ENCODE measurements at regions not wholly inside any gene's neighbourhood (a gene's known extent, or its start where the extent isn't known, plus 50 kb on each side); places are given as distances from the start of the nearest gene placed in this dataset.

DNA sequence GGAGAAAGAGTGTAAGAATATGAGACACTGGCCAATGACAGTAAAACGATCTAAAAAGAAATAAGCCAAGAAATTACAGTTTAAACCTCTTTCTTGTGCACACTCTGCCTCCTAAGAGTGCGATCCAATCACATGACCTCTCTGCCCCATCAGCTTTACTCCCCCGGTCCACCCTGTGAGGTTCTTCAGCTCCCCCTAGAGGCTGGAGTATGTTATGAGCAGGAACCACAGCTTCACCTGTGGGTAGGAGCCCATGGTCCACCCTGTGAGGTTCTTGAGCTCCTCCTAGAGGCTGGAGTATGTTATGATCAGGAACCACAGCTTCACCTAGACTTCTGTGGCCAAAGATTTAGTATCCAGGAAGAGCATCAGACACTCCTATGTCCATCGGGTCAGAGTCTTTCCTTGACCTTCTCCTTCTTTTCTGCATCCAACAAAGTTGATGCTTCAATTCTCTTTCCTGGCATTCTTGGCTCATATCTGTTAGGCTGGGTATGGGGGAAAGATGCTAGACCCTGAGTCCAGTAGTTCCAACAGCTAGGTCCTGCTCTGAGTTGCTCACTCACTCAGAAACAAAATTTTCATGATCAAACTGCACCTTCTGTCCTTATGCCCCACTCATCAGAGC lies 164.0 kb downstream of the MINAR1 start:
- Mint-ChIP-seq H3K4me3 (no peak overlapping the region), H3K9me3 (peaks cover 0 to 3% (median 0%) of the 10 kb centered on the region in 7 donors), H3K27ac (no peak overlapping the region), H3K27me3 (peaks cover 12% of the 10 kb centered on the region), H3K4me1 (no peaks in the 10 kb centered on the region), H3K36me3 (peaks cover 3% of the 10 kb centered on the region)
- no peaks in the 10 kb centered on the region for H3K9me3 ChIP-seq (ENCODE audit: control insufficient read depth in 2 of 2, low read length in 2 of 2)
- no peaks in the 10 kb centered on the region for H3K36me3 ChIP-seq (ENCODE audit: control insufficient read depth, insufficient read depth, low read length)
- H3K27me3 ChIP-seq (ENCODE audit: control insufficient read depth, insufficient read depth, low read length): peaks cover 3% of the 10 kb centered on the region
- H3K27ac ChIP-seq (ENCODE audit: insufficient read depth, low read length, poor library complexity, severe bottlenecking): no peak overlapping the region
- H3K4me3 ChIP-seq (ENCODE audit: low read depth, low read length): no peak overlapping the region
- H3K4me1 ChIP-seq (ENCODE audit: control insufficient read depth, insufficient read depth, low read length, poor library complexity, severe bottlenecking): no peaks in the 10 kb centered on the region
- peak in 2 of 3 donors; percentile 10 to 80 for DNase-seq
- ATAC-seq (ENCODE audit: low read depth in 2 of 2): peak; percentile 37 to 39

DNA sequence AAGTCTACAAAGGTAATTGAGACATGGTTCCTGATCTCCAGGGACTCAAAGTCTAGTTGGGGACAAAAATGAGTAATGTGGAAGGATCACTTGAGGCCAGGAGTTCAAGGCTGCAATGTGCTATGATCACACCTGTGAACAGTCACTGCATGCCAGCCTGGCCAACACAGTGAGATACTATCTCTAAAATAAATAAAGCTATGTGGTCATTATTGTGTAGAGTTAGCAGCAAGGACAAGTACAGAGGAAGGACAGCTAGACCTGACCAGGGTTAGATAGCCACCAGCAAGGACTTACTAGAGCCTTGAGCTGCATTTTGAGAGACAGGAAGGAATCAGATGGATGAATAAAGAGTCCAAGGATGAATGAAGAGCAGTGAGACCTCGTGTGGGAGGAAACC lies 166.5 kb downstream of the MINAR1 start:
- Mint-ChIP-seq H3K27me3 (peaks cover 12% of the 10 kb centered on the region), H3K27ac (no peak overlapping the region), H3K36me3 (peaks cover 3% of the 10 kb centered on the region), H3K4me3 (no peak overlapping the region), H3K9me3 (peaks cover 0 to 3% (median 0%) of the 10 kb centered on the region in 7 donors), H3K4me1 (no peaks in the 10 kb centered on the region)
- Histone ChIP-seq H3K9me3 (ENCODE audit: control insufficient read depth in 2 of 2, low read length in 2 of 2) (no peaks in the 10 kb centered on the region), H3K4me1 (ENCODE audit: control insufficient read depth, insufficient read depth, low read length, poor library complexity, severe bottlenecking) (no peaks in the 10 kb centered on the region), H3K27ac (ENCODE audit: insufficient read depth, low read length, poor library complexity, severe bottlenecking) (no peak overlapping the region), H3K4me3 (ENCODE audit: low read depth, low read length) (no peak overlapping the region), H3K36me3 (ENCODE audit: control insufficient read depth, insufficient read depth, low read length) (no peaks in the 10 kb centered on the region), H3K27me3 (ENCODE audit: control insufficient read depth, insufficient read depth, low read length) (peaks cover 3% of the 10 kb centered on the region)
- no peak for DNase-seq
- no peak for ATAC-seq (ENCODE audit: low read depth in 2 of 2)

DNA sequence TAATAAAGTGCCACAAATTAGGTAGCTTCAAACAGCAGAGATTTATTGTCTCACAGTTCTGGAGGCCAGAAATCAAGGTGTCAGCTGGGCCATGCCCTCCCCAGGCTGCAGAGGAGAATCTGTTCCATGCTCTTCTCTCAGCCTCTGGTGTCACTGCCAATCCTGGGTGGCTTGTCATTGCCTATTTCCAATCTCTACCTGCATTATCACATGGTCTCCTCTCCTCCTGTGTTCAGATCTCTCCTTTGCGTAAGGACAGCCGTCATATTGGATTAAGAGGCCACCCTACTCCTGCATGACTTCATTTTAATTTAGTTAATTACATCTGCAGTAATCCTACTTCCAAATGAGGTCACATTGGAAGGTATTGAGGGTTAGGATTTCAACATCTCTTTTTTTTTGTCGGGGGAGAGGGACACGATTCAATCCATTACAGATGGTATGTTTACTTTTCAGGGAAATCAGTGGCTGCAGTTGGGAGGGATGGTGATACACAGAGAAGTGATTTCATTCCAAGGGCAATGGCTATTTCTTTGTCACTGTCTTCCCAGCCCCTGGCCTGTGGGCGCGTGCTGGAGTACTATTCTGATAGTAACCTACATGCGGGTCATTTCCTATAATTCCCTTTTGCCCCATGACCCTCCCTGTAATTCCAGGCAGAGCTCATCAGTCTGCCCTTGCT lies 169.4 kb downstream of the MINAR1 start:
- ATAC-seq (ENCODE audit: low read depth in 2 of 2) (no peak), DNase-seq (no peak)
- Mint-ChIP-seq H3K36me3 (peaks cover 3% of the 10 kb centered on the region), H3K4me3 (no peak overlapping the region), H3K27me3 (peaks cover 8% of the 10 kb centered on the region), H3K9me3 (peaks cover 0 to 3% (median 0%) of the 10 kb centered on the region in 7 donors), H3K4me1 (no peaks in the 10 kb centered on the region), H3K27ac (no peak overlapping the region)
- Histone ChIP-seq H3K4me3 (ENCODE audit: low read depth, low read length) (no peak overlapping the region), H3K4me1 (ENCODE audit: control insufficient read depth, insufficient read depth, low read length, poor library complexity, severe bottlenecking) (no peaks in the 10 kb centered on the region), H3K36me3 (ENCODE audit: control insufficient read depth, insufficient read depth, low read length) (no peaks in the 10 kb centered on the region), H3K27ac (ENCODE audit: insufficient read depth, low read length, poor library complexity, severe bottlenecking) (no peak overlapping the region), H3K9me3 (ENCODE audit: control insufficient read depth in 2 of 2, low read length in 2 of 2) (no peaks in the 10 kb centered on the region), H3K27me3 (ENCODE audit: control insufficient read depth, insufficient read depth, low read length) (no peaks in the 10 kb centered on the region)

DNA sequence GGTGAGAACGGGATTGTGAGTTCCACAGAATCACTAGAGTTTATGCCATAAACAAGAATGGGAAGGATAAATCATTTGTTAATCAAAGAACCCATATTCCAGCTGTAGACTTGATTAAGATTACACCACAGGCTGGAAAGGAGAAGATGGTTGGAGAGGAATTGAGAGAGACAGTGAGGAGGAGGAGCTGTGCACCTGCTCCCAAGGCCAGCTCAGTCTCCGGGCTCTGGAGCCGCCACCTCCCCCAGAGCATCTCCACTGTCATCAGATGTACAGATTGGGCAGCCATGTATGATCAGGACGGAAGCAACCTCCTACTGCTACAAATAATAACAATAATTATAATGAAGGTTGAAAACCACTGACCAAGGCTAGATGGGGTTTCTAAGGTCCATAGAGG lies 170.0 kb downstream of the MINAR1 start:
- no peaks in the 10 kb centered on the region for H3K9me3 ChIP-seq (ENCODE audit: control insufficient read depth in 2 of 2, low read length in 2 of 2)
- Mint-ChIP-seq H3K27me3 (peaks cover 8% of the 10 kb centered on the region), H3K4me1 (no peaks in the 10 kb centered on the region), H3K36me3 (peaks cover 3% of the 10 kb centered on the region), H3K27ac (no peak overlapping the region), H3K4me3 (no peak overlapping the region), H3K9me3 (peaks cover 0 to 2% (median 0%) of the 10 kb centered on the region in 7 donors)
- H3K4me3 ChIP-seq (ENCODE audit: low read depth, low read length): no peak overlapping the region
- H3K36me3 ChIP-seq (ENCODE audit: control insufficient read depth, insufficient read depth, low read length): no peaks in the 10 kb centered on the region
- no peak overlapping the region for H3K27ac ChIP-seq (ENCODE audit: insufficient read depth, low read length, poor library complexity, severe bottlenecking)
- no peaks in the 10 kb centered on the region for H3K27me3 ChIP-seq (ENCODE audit: control insufficient read depth, insufficient read depth, low read length)
- DNase-seq (no peak), ATAC-seq (ENCODE audit: low read depth in 2 of 2) (no peak)
- no peaks in the 10 kb centered on the region for H3K4me1 ChIP-seq (ENCODE audit: control insufficient read depth, insufficient read depth, low read length, poor library complexity, severe bottlenecking)

DNA sequence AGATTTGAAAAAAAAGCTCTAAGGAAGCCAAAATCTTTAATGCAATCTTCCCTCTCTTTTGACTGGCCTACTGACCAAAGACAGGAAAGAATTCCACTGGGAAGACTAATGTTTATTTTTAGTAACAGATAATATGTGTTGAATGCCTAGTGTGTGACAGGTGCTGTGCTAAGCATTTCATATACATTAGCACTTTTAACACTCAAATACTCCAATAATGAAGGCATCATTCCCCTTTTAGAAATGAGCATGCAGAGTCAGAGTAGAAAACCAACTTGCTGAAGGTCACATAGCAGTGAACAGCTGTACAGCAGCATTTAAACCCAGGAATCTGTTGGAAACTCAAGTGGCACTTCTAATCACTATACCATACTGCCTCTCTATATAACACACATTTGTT lies 170.6 kb downstream of the MINAR1 start:
- peaks cover 3% of the 10 kb centered on the region for H3K36me3 Mint-ChIP-seq

DNA sequence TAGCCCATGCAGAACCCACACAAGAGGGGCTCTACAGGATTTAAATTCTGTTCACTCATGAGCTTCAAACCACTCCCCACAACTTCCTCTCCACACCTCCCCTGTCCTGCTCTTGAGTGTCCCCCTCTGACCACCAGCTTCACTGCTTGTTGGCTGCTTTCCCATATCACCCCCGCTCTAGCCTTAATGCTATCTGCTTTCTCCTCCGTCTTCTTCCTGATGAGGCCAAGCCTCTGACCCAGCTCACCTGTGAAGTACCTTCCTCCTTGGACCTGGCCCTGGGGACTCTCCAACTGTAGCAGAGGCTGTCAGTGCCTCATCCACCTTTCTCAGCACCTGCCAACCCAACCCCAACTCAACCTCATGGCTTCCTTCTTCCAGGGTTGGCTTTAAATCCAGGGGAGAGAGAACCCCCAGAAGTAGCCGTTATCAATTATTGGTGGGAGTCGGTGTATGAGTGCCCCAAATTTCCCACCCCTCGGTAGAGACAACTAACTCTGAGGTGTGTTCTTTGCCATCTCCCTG lies 174.8 kb downstream of the MINAR1 start:
- Histone ChIP-seq H3K4me3 (ENCODE audit: low read depth, low read length) (no peak overlapping the region), H3K36me3 (ENCODE audit: control insufficient read depth, insufficient read depth, low read length) (no peaks in the 10 kb centered on the region), H3K27me3 (ENCODE audit: control insufficient read depth, insufficient read depth, low read length) (peaks cover 4% of the 10 kb centered on the region), H3K9me3 (ENCODE audit: control insufficient read depth in 2 of 2, low read length in 2 of 2) (no peaks in the 10 kb centered on the region), H3K4me1 (ENCODE audit: control insufficient read depth, insufficient read depth, low read length, poor library complexity, severe bottlenecking) (no peaks in the 10 kb centered on the region), H3K27ac (ENCODE audit: insufficient read depth, low read length, poor library complexity, severe bottlenecking) (no peak overlapping the region)
- Mint-ChIP-seq H3K4me3 (no peak overlapping the region), H3K27me3 (no peaks in the 10 kb centered on the region), H3K9me3 (peaks cover 0 to 1% (median 0%) of the 10 kb centered on the region in 7 donors), H3K36me3 (no peaks in the 10 kb centered on the region), H3K27ac (no peak overlapping the region), H3K4me1 (no peaks in the 10 kb centered on the region)
- DNase-seq (no peak), ATAC-seq (ENCODE audit: low read depth in 2 of 2) (no peak)

More for the DNA sequence above, 170.6 kb downstream of the MINAR1 start:
- Mint-ChIP-seq H3K9me3 (peaks cover 0 to 2% (median 0%) of the 10 kb centered on the region in 7 donors), H3K27me3 (peaks cover 8% of the 10 kb centered on the region), H3K4me3 (no peak overlapping the region), H3K4me1 (no peaks in the 10 kb centered on the region), H3K27ac (no peak overlapping the region)
- no peak overlapping the region for H3K27ac ChIP-seq (ENCODE audit: insufficient read depth, low read length, poor library complexity, severe bottlenecking)
- H3K4me1 ChIP-seq (ENCODE audit: control insufficient read depth, insufficient read depth, low read length, poor library complexity, severe bottlenecking): no peaks in the 10 kb centered on the region
- ATAC-seq (ENCODE audit: low read depth in 2 of 2): no peak
- H3K4me3 ChIP-seq (ENCODE audit: low read depth, low read length): no peak overlapping the region
- no peaks in the 10 kb centered on the region for H3K9me3 ChIP-seq (ENCODE audit: control insufficient read depth in 2 of 2, low read length in 2 of 2)
- DNase-seq: no peak
- no peaks in the 10 kb centered on the region for H3K27me3 ChIP-seq (ENCODE audit: control insufficient read depth, insufficient read depth, low read length)
- no peaks in the 10 kb centered on the region for H3K36me3 ChIP-seq (ENCODE audit: control insufficient read depth, insufficient read depth, low read length)

DNA sequence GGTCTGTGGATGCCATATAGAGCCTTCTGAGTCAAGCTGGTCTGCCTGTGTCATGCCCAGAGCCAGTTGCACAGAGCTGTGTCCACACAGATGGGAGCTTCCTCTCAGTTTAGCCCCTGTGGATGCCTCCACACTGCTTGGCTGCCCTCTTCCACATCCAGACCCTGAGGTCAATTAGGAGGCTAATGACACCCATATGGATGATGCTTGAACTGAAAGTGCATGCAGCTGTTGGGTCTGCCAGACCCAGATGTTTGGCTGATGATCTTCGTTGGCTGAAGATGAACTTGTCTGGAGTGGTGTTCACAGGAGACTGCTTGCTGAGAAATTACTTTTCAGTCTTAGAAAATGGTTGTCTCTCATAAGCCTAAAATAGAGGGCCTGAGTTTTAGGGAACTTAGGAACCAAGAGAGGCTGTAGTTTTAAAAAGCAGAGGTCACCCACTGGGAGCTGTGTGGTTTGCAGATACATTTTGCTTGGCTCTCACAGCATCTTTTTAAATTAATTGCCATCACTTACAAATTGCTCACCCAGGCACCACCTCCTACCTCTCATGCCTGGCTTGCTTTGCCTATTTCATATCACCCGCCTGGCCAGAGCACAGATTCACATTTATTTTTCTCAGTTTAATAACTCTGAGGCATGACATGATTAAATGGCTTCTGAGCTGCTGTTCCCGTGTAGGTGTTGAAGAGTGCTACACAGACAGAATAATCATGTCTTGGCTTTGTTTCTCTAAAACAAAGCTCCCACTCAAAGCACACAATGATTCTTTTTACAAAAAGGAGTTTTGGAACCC lies 176.1 kb downstream of the MINAR1 start:
- no peaks in the 10 kb centered on the region for H3K27me3 Mint-ChIP-seq

More for the DNA sequence above, 176.1 kb downstream of the MINAR1 start:
- no peak overlapping the region for H3K4me3 Mint-ChIP-seq
- Histone ChIP-seq H3K27me3 (ENCODE audit: control insufficient read depth, insufficient read depth, low read length) (peaks cover 4% of the 10 kb centered on the region), H3K4me1 (ENCODE audit: control insufficient read depth, insufficient read depth, low read length, poor library complexity, severe bottlenecking) (no peaks in the 10 kb centered on the region), H3K27ac (ENCODE audit: insufficient read depth, low read length, poor library complexity, severe bottlenecking) (no peak overlapping the region), H3K36me3 (ENCODE audit: control insufficient read depth, insufficient read depth, low read length) (no peaks in the 10 kb centered on the region), H3K9me3 (ENCODE audit: control insufficient read depth in 2 of 2, low read length in 2 of 2) (no peaks in the 10 kb centered on the region), H3K4me3 (ENCODE audit: low read depth, low read length) (no peak overlapping the region)
- H3K9me3 Mint-ChIP-seq: peaks cover 0 to under 1% (median 0%) of the 10 kb centered on the region in 7 donors
- no peak overlapping the region for H3K27ac Mint-ChIP-seq
- no peaks in the 10 kb centered on the region for H3K4me1 Mint-ChIP-seq
- ATAC-seq (ENCODE audit: low read depth in 2 of 2) (no peak), DNase-seq (no peak)
- no peaks in the 10 kb centered on the region for H3K36me3 Mint-ChIP-seq

Data from CD4-positive, CD25-positive, alpha-beta regulatory T cell (primary cell).